ENCODE measurements at regions not wholly inside any gene's neighbourhood (a gene's known extent, or its start where the extent isn't known, plus 50 kb on each side); places are given as distances from the start of the nearest gene placed in this dataset.
A peak's percentile ranks its signal among the peaks of the same experiment; 100 is the strongest.

GRCh38 chr15:70447521-70447920, 315.8 kb downstream of the UACA start:
- DNase-seq (ENCODE audit: low read depth) = no peak

- no peak for DNase-seq (ENCODE audit: low read depth)
These were observed 316.3 kb downstream of the UACA start for GRCh38 chr15:70447081-70447480.

DNA sequence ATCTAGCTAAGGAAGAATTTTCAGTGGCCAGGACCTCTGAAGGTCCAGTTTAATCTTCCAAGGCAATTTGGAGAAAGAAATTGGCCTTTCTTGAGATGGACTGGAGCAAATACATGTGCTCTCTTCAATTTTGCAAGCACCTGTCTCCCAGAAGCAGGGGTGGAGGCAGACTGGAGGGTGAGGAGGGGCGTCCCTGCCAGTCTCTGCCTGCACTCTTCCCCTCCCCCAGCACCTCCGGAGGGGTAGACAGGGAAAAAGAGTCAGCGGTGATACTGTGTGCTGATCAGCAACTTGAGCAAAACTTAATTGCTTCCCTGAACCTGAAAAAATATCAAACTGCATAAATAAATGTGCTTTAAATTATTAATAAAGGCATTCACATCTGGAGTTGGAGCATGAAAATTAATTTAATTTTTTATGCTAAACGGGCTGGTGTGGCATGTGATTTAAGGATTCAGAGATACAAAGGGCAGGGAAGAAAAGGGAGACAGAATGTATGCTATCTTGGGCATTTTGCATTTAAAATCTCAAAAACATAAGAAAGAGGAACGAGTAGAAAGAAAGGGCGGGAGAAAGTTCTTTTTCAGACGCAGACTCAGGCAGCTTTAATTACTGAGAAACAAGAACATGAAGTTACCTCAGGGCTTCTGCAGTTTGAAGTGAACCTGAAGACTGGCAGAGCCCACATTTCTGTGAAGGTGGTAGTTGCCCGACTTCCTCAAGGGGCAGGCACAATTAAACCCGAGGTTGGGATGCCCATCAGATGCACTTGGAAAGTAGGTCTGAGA, 319.7 kb downstream of the UACA start:
- no peak for DNase-seq (ENCODE audit: low read depth)

- DNase-seq (ENCODE audit: low read depth) = no peak
These were observed 320.6 kb downstream of the UACA start for GRCh38 chr15:70442616-70443321.

DNA sequence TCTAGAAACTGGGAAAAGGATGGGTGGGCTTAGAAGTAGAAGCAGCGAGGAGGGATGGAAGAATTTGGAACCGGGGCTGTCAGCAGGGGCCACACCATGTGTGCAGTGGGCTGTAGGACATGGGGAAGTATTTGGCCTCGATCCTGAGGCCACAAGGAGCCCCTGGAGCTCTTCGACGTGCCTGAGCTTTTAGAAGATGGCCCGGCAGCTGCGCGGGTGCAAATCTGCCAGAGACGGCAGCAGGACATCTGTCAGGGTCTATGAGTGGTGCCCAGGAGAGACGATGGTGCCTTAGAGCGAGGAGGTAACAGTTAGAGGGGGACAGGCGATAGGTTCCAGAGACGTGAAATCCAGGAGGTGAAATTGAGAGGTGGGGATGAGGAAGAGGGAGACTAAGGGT, 321.1 kb downstream of the UACA start:
- no peak for DNase-seq (ENCODE audit: low read depth)

- no peak for DNase-seq (ENCODE audit: low read depth)
These were observed 322.8 kb downstream of the UACA start for GRCh38 chr15:70440416-70441138.

GRCh38 chr15:70439880-70440279, 323.5 kb downstream of the UACA start:
- no peak for DNase-seq (ENCODE audit: low read depth)

- DNase-seq (ENCODE audit: low read depth) = no peak
These were observed 324.0 kb downstream of the UACA start for GRCh38 chr15:70439304-70439877.

GRCh38 chr15:70438776-70439175, 324.6 kb downstream of the UACA start:
- DNase-seq (ENCODE audit: low read depth) = no peak

- DNase-seq (ENCODE audit: low read depth) = peak; percentile 65
These were observed 325.4 kb downstream of the UACA start for GRCh38 chr15:70437882-70438451.

DNA sequence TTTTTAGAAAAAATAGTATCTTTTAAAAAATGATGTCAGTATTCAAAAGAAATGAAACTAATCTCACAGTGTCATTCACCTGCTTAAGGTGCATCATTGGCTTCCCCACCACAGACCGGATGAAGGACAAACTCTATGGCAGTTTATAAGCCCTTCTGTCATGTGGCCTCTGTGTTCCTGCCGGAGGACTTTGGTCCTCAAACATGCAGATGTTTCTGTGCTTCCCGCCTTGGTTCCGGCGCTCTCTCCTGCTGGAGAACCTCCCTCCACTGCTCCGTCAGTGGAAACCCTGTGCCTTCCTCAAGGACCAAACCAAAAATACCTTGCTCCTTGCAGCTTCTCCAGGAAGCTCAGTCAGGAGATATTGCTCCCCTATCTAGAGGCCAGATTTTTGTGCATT, 326.3 kb downstream of the UACA start:
- DNase-seq (ENCODE audit: low read depth) = no peak

GRCh38 chr15:70436428-70436827, 326.9 kb downstream of the UACA start:
- no peak for DNase-seq (ENCODE audit: low read depth)

DNA sequence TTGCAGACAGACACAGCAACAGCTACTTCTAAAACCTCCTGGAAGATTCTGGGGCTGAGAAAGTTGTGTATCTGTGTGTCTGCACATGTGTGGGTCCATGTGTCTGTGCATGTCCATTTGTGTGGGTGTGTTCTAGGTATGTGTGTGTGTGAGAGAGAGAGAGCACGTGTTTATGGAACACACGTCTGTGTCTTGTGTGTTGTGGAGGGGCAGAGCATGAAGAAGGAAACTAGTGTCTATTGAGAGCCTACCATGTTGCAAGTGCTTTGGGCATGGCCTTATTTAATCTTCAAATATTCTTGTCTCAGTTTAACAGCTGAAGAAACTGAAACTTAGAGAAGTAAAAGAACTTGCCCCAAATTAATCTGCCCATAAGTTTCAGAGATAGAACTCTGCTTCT, 327.5 kb downstream of the UACA start:
- no peak for DNase-seq (ENCODE audit: low read depth)

DNA sequence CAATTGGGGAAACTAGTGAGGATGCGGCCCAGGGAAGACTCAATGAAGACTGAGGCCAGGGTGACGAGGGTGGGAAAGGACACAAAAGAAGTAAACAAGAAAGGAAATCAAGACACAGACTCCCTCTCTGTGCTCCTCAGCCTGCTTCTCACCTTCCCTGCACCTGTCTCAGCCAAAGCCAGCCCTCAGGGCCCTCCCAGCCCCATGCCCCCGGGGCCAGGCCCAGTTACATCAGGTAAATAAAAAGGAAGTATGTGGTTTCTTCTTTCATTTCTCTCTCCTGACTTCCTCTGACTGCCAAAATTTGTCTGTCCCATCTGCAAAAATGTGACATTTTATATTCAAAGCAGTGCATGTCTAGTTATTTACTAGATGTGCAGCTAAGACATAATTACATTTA, 328.0 kb downstream of the UACA start:
- DNase-seq (ENCODE audit: low read depth) = no peak

GRCh38 chr15:70433586-70434324, 329.6 kb downstream of the UACA start:
- no peak for DNase-seq (ENCODE audit: low read depth)

GRCh38 chr15:70432924-70433495, 330.3 kb downstream of the UACA start:
- DNase-seq (ENCODE audit: low read depth) = no peak

GRCh38 chr15:70431854-70432253, 331.5 kb downstream of the UACA start:
- no peak for DNase-seq (ENCODE audit: low read depth)

- DNase-seq (ENCODE audit: low read depth) = peak; percentile 45
These were observed 332.4 kb upstream of the TLE3 start for GRCh38 chr15:70430069-70430468.

DNA sequence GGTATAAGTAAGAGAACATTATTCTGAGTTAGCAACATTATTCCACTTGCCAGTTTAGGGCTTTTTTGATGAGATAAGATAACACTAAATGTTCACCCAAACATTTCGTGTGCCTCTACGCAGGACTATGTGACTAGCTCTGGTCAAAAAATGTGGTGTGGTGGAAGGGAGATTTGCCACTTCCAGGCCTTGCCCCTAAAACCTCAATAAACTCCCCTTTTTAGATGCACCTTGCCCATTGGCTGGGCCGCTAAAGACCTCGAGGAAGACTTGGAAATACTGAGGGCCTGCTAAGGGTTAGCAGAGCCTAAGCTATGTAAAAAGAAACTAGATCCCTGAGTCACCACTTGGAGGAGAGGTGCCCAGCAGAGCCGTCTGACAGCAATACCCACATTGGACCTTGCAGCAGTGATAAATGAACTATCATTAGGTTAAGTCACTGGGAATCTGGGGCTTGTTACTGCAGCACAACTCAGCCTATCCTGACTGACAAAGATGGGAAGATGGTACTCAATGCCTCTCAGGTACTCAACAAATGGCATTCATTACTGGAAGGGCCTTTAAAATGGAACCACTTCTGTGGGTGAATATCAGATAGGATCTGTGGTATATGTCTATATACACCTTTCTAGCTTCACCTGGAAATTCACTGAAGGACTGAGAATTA, 331.5 kb upstream of the TLE3 start:
- no peak for DNase-seq (ENCODE audit: low read depth)

GRCh38 chr15:70428211-70428822, 330.6 kb upstream of the TLE3 start:
- DNase-seq (ENCODE audit: low read depth) = no peak

All from M059J (cell line).